HepG2 (cell line): ENCODE measurements at regions not wholly inside any gene's neighbourhood (a gene's known extent, or its start where the extent isn't known, plus 50 kb on each side); places are given as distances from the start of the nearest gene placed in this dataset.

Source experiments
- ATAC-seq: fragments of 200-7000 bp; cut with Tn5 transposase; 3 replicates; pipeline ENCODE4 v1.9.1; 2020; ENCODE audit warnings: mild to moderate bottlenecking, moderate library complexity
- BruUV-seq: library from RNA; stranded (reverse); fragments of 400-500 nt; replicated peaks from 2 replicates; lab custom pipeline; 2021; lab: Mats Ljungman, UMichigan
- CTCF ChIA-PET: fragments of 300-600 bp; formaldehyde crosslinking; extraction: SDS; loops from one replicate; lab custom pipeline; 2021; ENCODE audit warnings: low total read pairs, inconsistent platforms, low intra/inter-chr PET ratio; lab: Yijun Ruan, JAX
- POLR2A ChIA-PET: fragments of 350-600 bp; sonication (Branson Sonifier 250); formaldehyde crosslinking; loops from one replicate; lab custom pipeline; 2020; ENCODE audit warnings: antibody characterized with exemption, inconsistent platforms; lab: Yijun Ruan, JAX
- DNase-seq: peaks from one replicate; pipeline ENCODE4 v3.0.0-alpha.2; 2015; ENCODE audit warnings: low spot score
- FAIRE-seq: peaks from 3 replicates; lab custom pipeline; 2011; peaks lifted over from hg19 to GRCh38; lab: Jason Lieb, UNC
- H2AFZ ChIP-seq: one replicate; pipeline ENCODE4 v1.6.1; 2011; ENCODE audit warnings: low read length, inconsistent platforms
- H3K27ac ChIP-seq: fragments of 300-600 bp; 3 replicates; pipeline ENCODE4 v1.8.0; 2011; ENCODE audit warnings: mixed run types, mild to moderate bottlenecking, mixed read lengths, low read length, inconsistent platforms; ENCODE audit not compliant: insufficient read depth; ENCODE audit errors: extremely low read length
- H3K27me3 ChIP-seq, 2 experiments: fragments of 200-600 bp in 1 of 2; 2 replicates in 1 of 2; 3 replicates in 1 of 2; pipeline versions ENCODE4 v1.6.0 to v1.8.0; 2011; ENCODE audit warnings: low read length in 2 of 2, mild to moderate bottlenecking in 2 of 2, moderate library complexity in 2 of 2, inconsistent platforms in 1 of 2; ENCODE audit not compliant: insufficient read depth in 2 of 2, control insufficient read depth in 1 of 2
- H3K36me3 ChIP-seq, 2 experiments: fragments of 200-600 bp in 1 of 2; replicated peaks in 1 of 2; 2 replicates in 1 of 2; 3 replicates in 1 of 2; pipeline versions ENCODE4 v1.5.1 to v1.8.0; 2011; ENCODE audit warnings: low read length in 2 of 2, inconsistent platforms in 1 of 2; ENCODE audit not compliant: insufficient read depth in 2 of 2, control insufficient read depth in 1 of 2
- H3K4me1 ChIP-seq: 2 replicates; pipeline ENCODE4 v1.5.1; 2012; ENCODE audit warnings: low read length, inconsistent platforms; ENCODE audit not compliant: insufficient read depth
- H3K4me2 ChIP-seq: 2 replicates; pipeline ENCODE4 v1.6.0; 2011; ENCODE audit warnings: low read depth, low read length, inconsistent platforms
- H3K4me3 ChIP-seq, 3 experiments: fragments of 200-600 bp in 1 of 3; sonication (generic), shearing (Covaris generic) in 1 of 3; replicated peaks in 1 of 3; 2 replicates each; pipeline ENCODE4 v1.5.1; 2011 to 2016; ENCODE audit warnings: low read length in 3 of 3, inconsistent platforms in 2 of 3, low read depth in 2 of 3, mild to moderate bottlenecking in 2 of 3, control low read depth in 1 of 3, mixed read lengths in 1 of 3; ENCODE audit not compliant: insufficient read depth in 1 of 3
- H3K79me2 ChIP-seq: one replicate; pipeline ENCODE4 v1.6.1; 2011; ENCODE audit warnings: low read length, inconsistent platforms; ENCODE audit not compliant: insufficient read depth
- H3K9ac ChIP-seq: 2 replicates; pipeline ENCODE4 v1.6.0; 2011; ENCODE audit warnings: mild to moderate bottlenecking, low read depth, low read length, inconsistent platforms; ENCODE audit not compliant: insufficient read depth
- H3K9me3 ChIP-seq: 2 replicates; pipeline ENCODE4 v1.5.1; 2012; ENCODE audit warnings: mild to moderate bottlenecking, low read length
- H4K20me1 ChIP-seq: 2 replicates; pipeline ENCODE4 v1.6.0; 2011; ENCODE audit warnings: inconsistent platforms, mild to moderate bottlenecking, low read length, moderate library complexity; ENCODE audit not compliant: insufficient read depth
- AHR ChIP-seq: IDR thresholded peaks from 2 replicates; pipeline ENCODE4 v1.6.1; 2018; ENCODE audit warnings: missing genetic modification reagents, missing compliant biosample characterization
- ARHGAP35 ChIP-seq: sonication (generic); formaldehyde crosslinking; IDR thresholded peaks from 2 replicates; pipeline ENCODE4 v1.9.0; 2022; ENCODE audit warnings: mild to moderate bottlenecking, inconsistent platforms, moderate library complexity, missing genetic modification reagents, borderline replicate concordance
- ARNT ChIP-seq: fragments of 450-650 bp; IDR thresholded peaks from 2 replicates; pipeline ENCODE4 v1.6.1; 2017
- DPF2 ChIP-seq: sonication (generic); formaldehyde crosslinking; IDR thresholded peaks from 2 replicates; pipeline ENCODE4 v1.4.0; 2020; ENCODE audit warnings: mild to moderate bottlenecking, low read depth, missing genetic modification reagents, borderline replicate concordance
- KLF15 ChIP-seq: sonication (generic); formaldehyde crosslinking; IDR thresholded peaks from 2 replicates; pipeline ENCODE4 v1.8.1; 2023; ENCODE audit warnings: borderline replicate concordance, mild to moderate bottlenecking, inconsistent platforms, missing genetic modification reagents, mixed read lengths
- PCBP1 ChIP-seq: fragments of 200-400 bp; formaldehyde crosslinking; IDR thresholded peaks from 2 replicates; pipeline ENCODE4 v1.6.1; 2017; ENCODE audit warnings: mild to moderate bottlenecking, low read depth, low read length, borderline replicate concordance
- RARA ChIP-seq: IDR thresholded peaks from 2 replicates; pipeline ENCODE4 v1.6.1; 2016; ENCODE audit warnings: missing genetic modification reagents, missing compliant biosample characterization
- SMARCE1 ChIP-seq: fragments of 450-650 bp; IDR thresholded peaks from 2 replicates; pipeline ENCODE4 v1.6.1; 2017; ENCODE audit warnings: borderline replicate concordance
- SRY ChIP-seq: sonication (generic); formaldehyde crosslinking; IDR thresholded peaks from 2 replicates; pipeline ENCODE4 v1.8.0; 2022; ENCODE audit warnings: mild to moderate bottlenecking, missing genetic modification reagents
- U2AF1 ChIP-seq: fragments of 200-400 bp; formaldehyde crosslinking; optimal IDR thresholded peaks from 2 replicates; pipeline ENCODE3; 2017; ENCODE audit warnings: mild to moderate bottlenecking, low read depth, low read length
- ZNF121 ChIP-seq: sonication (generic); formaldehyde crosslinking; IDR thresholded peaks from 2 replicates; pipeline ENCODE4 v1.5.0; 2020; ENCODE audit warnings: mild to moderate bottlenecking, missing genetic modification reagents
- ZNF296 ChIP-seq: sonication (generic); formaldehyde crosslinking; conservative IDR thresholded peaks from 2 replicates; pipeline ENCODE4 v1.5.0; 2020; ENCODE audit warnings: mild to moderate bottlenecking, missing genetic modification reagents
- ZNF44 ChIP-seq: sonication (generic); formaldehyde crosslinking; IDR thresholded peaks from 2 replicates; pipeline ENCODE4 v1.5.1; 2020; ENCODE audit warnings: mild to moderate bottlenecking, missing genetic modification reagents
- WGBS: methylation state at CpG from one replicate; pipeline ENCODE4 v1.1.6; 2017; ENCODE audit warnings: low lambda C conversion rate; 5-methylcytosine and 5-hydroxymethylcytosine counted together
- in situ Hi-C: cut with HindIII; loops from 2 replicates; pipeline ENCODE4 v1.10.0; 2017; ENCODE audit warnings: low pct_unique_long_range_greater_than_20kb; ENCODE audit not compliant: extremely low pct_ligation_motif_present
- intact Hi-C: fragments of 100-400 bp; cut with micrococcal nuclease; formaldehyde crosslinking; loops from one replicate; pipeline ENCODE4 v1.10.0; 2022; ENCODE audit not compliant: unreplicated experiment

GRCh38 chr11:131179836-131180235, 190.6 kb upstream of the NTM start:
- no peak for DNase-seq
- Histone ChIP-seq H4K20me1 (no peaks in the 10 kb centered on the region), H3K4me1 (no peaks in the 10 kb centered on the region), H3K79me2 (no peaks in the 10 kb centered on the region), H2AFZ (no peak overlapping the region), H3K4me2 (no peak overlapping the region), H3K27me3 (peaks cover 0 to 4% of the 10 kb centered on the region in 2 experiments; a peak in 1 of 5 replicates), H3K4me3 (no peak overlapping the region), H3K27ac (no peak overlapping the region), H3K9me3 (no peaks in the 10 kb centered on the region), H3K9ac (no peak overlapping the region), H3K36me3 (no peaks in the 10 kb centered on the region)
- in situ Hi-C loops (no loop called here), intact Hi-C loops (no loop called here)
- no TSS peak for BruUV-seq
- ChIA-PET CTCF (no interaction called here), POLR2A (no interaction called here)
- FAIRE-seq, result no peak
- no peak for TF ChIP-seq SMARCE1
- no peak for ATAC-seq
- 11% methylated on average over 4 of the region's 4 CpGs for WGBS

GRCh38 chr11:131185915-131186314, 184.5 kb upstream of the NTM start:
- H3K79me2 ChIP-seq, result no peaks in the 10 kb centered on the region
- TF ChIP-seq ZNF44 (CRISPR knock-in tag), result no peak
- no peak for TF ChIP-seq ARHGAP35 (CRISPR knock-in tag)
- TF ChIP-seq ZNF121 (CRISPR knock-in tag), result no peak
- no peak for TF ChIP-seq ZNF296
- TF ChIP-seq AHR (CRISPR knock-in tag), result no peak
- TF ChIP-seq KLF15, result no peak
- no peak for TF ChIP-seq DPF2
- TF ChIP-seq PCBP1, result no peak
- no peak for TF ChIP-seq U2AF1
- TF ChIP-seq SRY, result no peak
- TF ChIP-seq RARA (CRISPR knock-in tag), result no peak
- no peak for TF ChIP-seq ARNT
- TF ChIP-seq, all 625 proteins: peak for 0
- 10% methylated on average over 2 of the region's 3 CpGs for WGBS
- intact Hi-C loops, result no loop called here
- CTCF ChIA-PET, result no interaction called here
- H3K4me2 ChIP-seq, result no peak overlapping the region
- POLR2A ChIA-PET, result no interaction called here
- no peaks in the 10 kb centered on the region for H3K9me3 ChIP-seq
- H3K4me3 ChIP-seq, result no peak overlapping the region
- H3K4me1 ChIP-seq, result no peaks in the 10 kb centered on the region
- no TSS peak for BruUV-seq
- ATAC-seq (no peak), DNase-seq (no peak), FAIRE-seq (no peak)
- no peaks in the 10 kb centered on the region for H4K20me1 ChIP-seq
- no peaks in the 10 kb centered on the region for H3K27me3 ChIP-seq
- H3K27ac ChIP-seq, result no peak overlapping the region
- H3K9ac ChIP-seq, result no peak overlapping the region
- no peak overlapping the region for H2AFZ ChIP-seq
- H3K36me3 ChIP-seq, result no peaks in the 10 kb centered on the region
- in situ Hi-C loops, result no loop called here
